Lung (tissue), 11 donors: ENCODE measurements at regions not wholly inside any gene's neighbourhood (a gene's known extent, or its start where the extent isn't known, plus 50 kb on each side); places are given as distances from the start of the nearest gene placed in this dataset.

Source experiments
- ATAC-seq: fragments of 200-7000 bp; cut with Tn5 transposase; one replicate; pipeline ENCODE4 v1.9.1; 2020; ENCODE audit warnings: moderate number of reproducible peaks; ENCODE audit not compliant: insufficient read depth, low FRiP score
- DNase-seq, 3 donors: peaks; one replicate each; pipeline ENCODE4 v3.0.0-alpha.2; 2013 to 2017
- H3K27ac ChIP-seq, 2 donors: one replicate each; pipeline ENCODE4 v1.5.1; 2013; ENCODE audit warnings: mild to moderate bottlenecking in 2 of 2, moderate library complexity in 2 of 2, control low read depth in 1 of 2, inconsistent platforms in 1 of 2, low read depth in 1 of 2, low read length in 1 of 2
- H3K27me3 ChIP-seq, 3 donors: one replicate each; pipeline ENCODE4 v1.5.1; 2013; ENCODE audit warnings: low read length in 2 of 3; ENCODE audit not compliant: control insufficient read depth in 3 of 3, insufficient read depth in 3 of 3
- H3K36me3 ChIP-seq, 4 donors: one replicate each; pipeline ENCODE4 v1.5.1; 2013; ENCODE audit warnings: low read length in 4 of 4, mild to moderate bottlenecking in 1 of 4, moderate library complexity in 1 of 4; ENCODE audit not compliant: control insufficient read depth in 4 of 4, insufficient read depth in 4 of 4
- H3K4me1 ChIP-seq, 5 donors: one replicate each; pipeline ENCODE4 v1.5.1; 2013; ENCODE audit warnings: low read length in 5 of 5, mild to moderate bottlenecking in 2 of 5, moderate library complexity in 1 of 5; ENCODE audit not compliant: control insufficient read depth in 5 of 5, insufficient read depth in 5 of 5
- H3K4me3 ChIP-seq: one replicate; pipeline ENCODE4 v1.5.1; 2013; ENCODE audit warnings: mild to moderate bottlenecking, control low read depth, moderate library complexity
- H3K9ac ChIP-seq, 2 donors: one replicate each; pipeline ENCODE4 v1.5.1; 2013; ENCODE audit warnings: low read length in 2 of 2, control low read depth in 1 of 2; ENCODE audit not compliant: insufficient read depth in 1 of 2
- H3K9me3 ChIP-seq, 4 donors: one replicate each; pipeline ENCODE4 v1.5.1; 2013; ENCODE audit warnings: low read length in 3 of 4, mild to moderate bottlenecking in 1 of 4, moderate library complexity in 1 of 4; ENCODE audit not compliant: control insufficient read depth in 4 of 4, insufficient read depth in 3 of 4
- CTCF ChIP-seq: IDR thresholded peaks from 2 replicates; pipeline ENCODE4 v1.5.1; 2012; ENCODE audit warnings: mild to moderate bottlenecking; ENCODE audit errors: control extremely low read depth, extremely low read depth
- WGBS, 2 donors: extraction: QIAGEN DNeasy Blood & Tissue Kit; methylation state at CpG; one replicate each; pipeline ENCODE4 v1.1.7; 2013; 5-methylcytosine and 5-hydroxymethylcytosine counted together
- donor health status: control.
- donor health status: control.
- donor health status: Bipolar disorder and iron deficiency.
- donor health status: healthy.
- donor health status: DM: yes; HTN: yes; CAD: no.

GRCh38 chr14:29089849-29090248 lies 323.3 kb downstream of the FOXG1 start:
- 39 to 40% methylated on average over 1 of the region's 1 CpG for WGBS, 2 donors
- no peak for ATAC-seq
- Histone ChIP-seq H3K9me3 (no peaks in the 10 kb centered on the region), H3K4me1 (no peaks in the 10 kb centered on the region), H3K4me3 (no peak overlapping the region), H3K36me3 (no peaks in the 10 kb centered on the region), H3K9ac (no peak overlapping the region), H3K27ac (no peak overlapping the region), H3K27me3 (no peaks in the 10 kb centered on the region)
- DNase-seq, result no peak
- no peak for TF ChIP-seq CTCF

GRCh38 chr14:29092121-29092520 lies 325.5 kb downstream of the FOXG1 start:
- Histone ChIP-seq H3K27me3 (no peaks in the 10 kb centered on the region), H3K9ac (no peak overlapping the region), H3K4me1 (no peaks in the 10 kb centered on the region), H3K4me3 (no peak overlapping the region), H3K36me3 (no peaks in the 10 kb centered on the region), H3K9me3 (no peaks in the 10 kb centered on the region), H3K27ac (no peak overlapping the region)
- 69 to 79% methylated on average over 4 of the region's 4 CpGs for WGBS, 2 donors
- DNase-seq (no peak), ATAC-seq (no peak)
- TF ChIP-seq CTCF, result no peak

- WGBS, 2 donors, result 81 to 89% methylated on average over 1 of the region's 1 CpG
- H3K27ac ChIP-seq, result no peak overlapping the region
- no peak overlapping the region for H3K9ac ChIP-seq
- H3K9me3 ChIP-seq, result no peaks in the 10 kb centered on the region
- no peak for ATAC-seq
- H3K4me1 ChIP-seq, result no peaks in the 10 kb centered on the region
- no peak overlapping the region for H3K4me3 ChIP-seq
- DNase-seq, result no peak
- TF ChIP-seq CTCF, result no peak
- no peaks in the 10 kb centered on the region for H3K27me3 ChIP-seq
- H3K36me3 ChIP-seq, result no peaks in the 10 kb centered on the region
Observed at GRCh38 chr14:29097476-29097875, 330.9 kb downstream of the FOXG1 start.

- no peak for ATAC-seq
- Histone ChIP-seq H3K27ac (no peak overlapping the region), H3K9ac (no peak overlapping the region), H3K27me3 (no peaks in the 10 kb centered on the region), H3K4me1 (no peaks in the 10 kb centered on the region), H3K9me3 (no peaks in the 10 kb centered on the region), H3K4me3 (no peak overlapping the region), H3K36me3 (no peaks in the 10 kb centered on the region)
- no peak for TF ChIP-seq CTCF
- no peak for DNase-seq
- 63 to 66% methylated on average over 4 of the region's 4 CpGs for WGBS, 2 donors
Observed at GRCh38 chr14:29098656-29099055, 332.1 kb downstream of the FOXG1 start.
